T-helper 17 cell (primary cell): ENCODE measurements at regions not wholly inside any gene's neighbourhood (a gene's known extent, or its start where the extent isn't known, plus 50 kb on each side); places are given as distances from the start of the nearest gene placed in this dataset.
"Not testable (repeated sequence)": the region's sequence is repeated elsewhere in the genome, so short reads cannot be mapped to it uniquely, and the experiment has no call there.

Experiments
- ATAC-seq: fragments of 150-1000 bp; cut with Tn5 transposase; 2 replicates; pipeline ENCODE4 v1.10.0; 2021; ENCODE audit warnings: mild to moderate bottlenecking, moderate library complexity
- DNase-seq, 3 donors: peaks; one replicate each; pipeline versions ENCODE4 v3.0.0 to v3.0.0-alpha.2; 2020 to 2021
- H3K9me3 ChIP-seq: one replicate; pipeline ENCODE4 v1.7.0; 2013; ENCODE audit warnings: low read length, mild to moderate bottlenecking; ENCODE audit not compliant: control insufficient read depth, poor library complexity, severe bottlenecking
- H3K27ac Mint-ChIP-seq: one replicate; pipeline ENCODE4 v1.8.0; 2022; ENCODE audit warnings: mild to moderate bottlenecking, moderate library complexity, mixed read lengths
- H3K27me3 Mint-ChIP-seq: one replicate; pipeline ENCODE4 v1.8.0; 2022; ENCODE audit warnings: mixed read lengths
- H3K36me3 Mint-ChIP-seq: one replicate; pipeline ENCODE4 v1.8.0; 2022; ENCODE audit warnings: low read depth, mixed read lengths
- H3K4me1 Mint-ChIP-seq: one replicate; pipeline ENCODE4 v1.8.0; 2022; ENCODE audit warnings: mild to moderate bottlenecking, mixed read lengths
- H3K4me3 Mint-ChIP-seq: one replicate; pipeline ENCODE4 v1.8.0; 2022; ENCODE audit warnings: mild to moderate bottlenecking, moderate library complexity, mixed read lengths

- ATAC-seq (no peak), DNase-seq (no peak)
- no peaks in the 10 kb centered on the region for H3K9me3 ChIP-seq
- no peaks in the 10 kb centered on the region for H3K27me3 Mint-ChIP-seq
- H3K36me3 Mint-ChIP-seq = peaks cover 2% of the 10 kb centered on the region
- H3K27ac Mint-ChIP-seq = no peak overlapping the region
- no peak overlapping the region for H3K4me3 Mint-ChIP-seq
- H3K4me1 Mint-ChIP-seq = no peaks in the 10 kb centered on the region
These were observed 50.6 kb upstream of the NKD1 start for GRCh38 chr16:50497592-50497991.

- ATAC-seq = no peak
- H3K4me3 Mint-ChIP-seq = no peak overlapping the region
These were observed 51.2 kb upstream of the NKD1 start for GRCh38 chr16:50496990-50497389.

GRCh38 chr16:50495673-50496072 lies 52.5 kb upstream of the NKD1 start:
- Mint-ChIP-seq H3K27me3 (peaks cover 4% of the 10 kb centered on the region), H3K36me3 (peaks cover 2% of the 10 kb centered on the region), H3K4me1 (no peaks in the 10 kb centered on the region), H3K27ac (no peak overlapping the region), H3K4me3 (no peak overlapping the region)
- DNase-seq (no peak), ATAC-seq (no peak)
- H3K9me3 ChIP-seq = no peaks in the 10 kb centered on the region

More at GRCh38 chr16:50496990-50497389, 51.2 kb upstream of the NKD1 start:
- no peaks in the 10 kb centered on the region for H3K4me1 Mint-ChIP-seq
- H3K36me3 Mint-ChIP-seq = peaks cover 2% of the 10 kb centered on the region
- no peak overlapping the region for H3K27ac Mint-ChIP-seq
- no peaks in the 10 kb centered on the region for H3K9me3 ChIP-seq
- DNase-seq = no peak
- H3K27me3 Mint-ChIP-seq = no peaks in the 10 kb centered on the region

- ATAC-seq = no peak
- H3K36me3 Mint-ChIP-seq = peaks cover 2% of the 10 kb centered on the region
- no peaks in the 10 kb centered on the region for H3K9me3 ChIP-seq
- no peak overlapping the region for H3K4me3 Mint-ChIP-seq
- peaks cover 7% of the 10 kb centered on the region for H3K27me3 Mint-ChIP-seq
- H3K4me1 Mint-ChIP-seq = no peaks in the 10 kb centered on the region
- DNase-seq = no peak
- no peak overlapping the region for H3K27ac Mint-ChIP-seq
These were observed 53.4 kb upstream of the NKD1 start for GRCh38 chr16:50494501-50495491.

GRCh38 chr16:50491516-50491915 lies 56.7 kb upstream of the NKD1 start:
- Mint-ChIP-seq H3K4me1 (no peaks in the 10 kb centered on the region), H3K4me3 (no peak overlapping the region), H3K36me3 (peaks cover 2% of the 10 kb centered on the region), H3K27me3 (peaks cover 10% of the 10 kb centered on the region), H3K27ac (no peak overlapping the region)
- DNase-seq (no peak), ATAC-seq (no peak)
- H3K9me3 ChIP-seq = no peaks in the 10 kb centered on the region

- ATAC-seq = no peak
- H3K27me3 Mint-ChIP-seq = peaks cover 10% of the 10 kb centered on the region
- no peaks in the 10 kb centered on the region for H3K9me3 ChIP-seq
- DNase-seq = no peak
- peaks cover 2% of the 10 kb centered on the region for H3K36me3 Mint-ChIP-seq
- no peak overlapping the region for H3K4me3 Mint-ChIP-seq
- no peaks in the 10 kb centered on the region for H3K4me1 Mint-ChIP-seq
- no peak overlapping the region for H3K27ac Mint-ChIP-seq
These were observed 57.4 kb upstream of the NKD1 start for GRCh38 chr16:50490828-50491227.

- H3K9me3 ChIP-seq = no peaks in the 10 kb centered on the region
- DNase-seq (no peak), ATAC-seq (no peak)
- no peak overlapping the region for H3K27ac Mint-ChIP-seq
- H3K27me3 Mint-ChIP-seq = peaks cover 10% of the 10 kb centered on the region
- no peaks in the 10 kb centered on the region for H3K4me1 Mint-ChIP-seq
- no peaks in the 10 kb centered on the region for H3K36me3 Mint-ChIP-seq
- H3K4me3 Mint-ChIP-seq = no peak overlapping the region
These were observed 59.0 kb upstream of the NKD1 start for GRCh38 chr16:50489182-50489581.

GRCh38 chr16:50487528-50487927 lies 60.7 kb upstream of the NKD1 start:
- Mint-ChIP-seq H3K4me3 (no peak overlapping the region), H3K4me1 (no peaks in the 10 kb centered on the region), H3K27me3 (peaks cover 10% of the 10 kb centered on the region), H3K36me3 (no peaks in the 10 kb centered on the region), H3K27ac (no peak overlapping the region)
- no peak for ATAC-seq
- no peaks in the 10 kb centered on the region for H3K9me3 ChIP-seq
- no peak for DNase-seq

GRCh38 chr16:50486162-50486561 lies 62.0 kb upstream of the NKD1 start:
- H3K4me3 Mint-ChIP-seq, DNase-seq, ATAC-seq, H3K36me3 Mint-ChIP-seq, H3K27me3 Mint-ChIP-seq, H3K4me1 Mint-ChIP-seq, H3K9me3 ChIP-seq, H3K27ac Mint-ChIP-seq: not testable (repeated sequence)

GRCh38 chr16:50485232-50485631 lies 63.0 kb upstream of the NKD1 start:
- no peak for ATAC-seq
- Mint-ChIP-seq H3K36me3 (no peaks in the 10 kb centered on the region), H3K27ac (no peak overlapping the region), H3K4me3 (no peak overlapping the region), H3K4me1 (peaks cover 1% of the 10 kb centered on the region), H3K27me3 (peaks cover 7% of the 10 kb centered on the region)
- no peak for DNase-seq
- H3K9me3 ChIP-seq = no peaks in the 10 kb centered on the region

GRCh38 chr16:50482271-50482670 lies 65.9 kb upstream of the NKD1 start:
- Mint-ChIP-seq H3K4me1 (peaks cover 5% of the 10 kb centered on the region), H3K4me3 (no peak overlapping the region), H3K36me3 (no peaks in the 10 kb centered on the region), H3K27ac (no peak overlapping the region), H3K27me3 (peaks cover 19% of the 10 kb centered on the region)
- H3K9me3 ChIP-seq = no peaks in the 10 kb centered on the region
- DNase-seq (no peak), ATAC-seq (no peak)

- Mint-ChIP-seq H3K27ac (no peak overlapping the region), H3K27me3 (peaks cover 27% of the 10 kb centered on the region), H3K4me1 (peaks cover 5% of the 10 kb centered on the region), H3K4me3 (no peak overlapping the region), H3K36me3 (no peaks in the 10 kb centered on the region)
- no peak for ATAC-seq
- DNase-seq = no peak
- no peaks in the 10 kb centered on the region for H3K9me3 ChIP-seq
These were observed 68.0 kb upstream of the NKD1 start for GRCh38 chr16:50480206-50480605.

GRCh38 chr16:50479771-50480170 lies 68.4 kb upstream of the NKD1 start:
- no peak overlapping the region for H3K27ac Mint-ChIP-seq
- ATAC-seq = no peak
- no peaks in the 10 kb centered on the region for H3K9me3 ChIP-seq
- H3K27me3 Mint-ChIP-seq = peaks cover 31% of the 10 kb centered on the region
- H3K4me1 Mint-ChIP-seq = peaks cover 7% of the 10 kb centered on the region
- H3K4me3 Mint-ChIP-seq = no peak overlapping the region
- H3K36me3 Mint-ChIP-seq = no peaks in the 10 kb centered on the region
- no peak for DNase-seq

GRCh38 chr16:50478773-50479149 lies 69.4 kb upstream of the NKD1 start:
- H3K27ac Mint-ChIP-seq = no peak overlapping the region
- no peaks in the 10 kb centered on the region for H3K36me3 Mint-ChIP-seq
- H3K27me3 Mint-ChIP-seq = peaks cover 31% of the 10 kb centered on the region
- H3K4me3 Mint-ChIP-seq = no peak overlapping the region
- no peak for DNase-seq
- no peaks in the 10 kb centered on the region for H3K9me3 ChIP-seq
- ATAC-seq = no peak
- H3K4me1 Mint-ChIP-seq = peaks cover 9% of the 10 kb centered on the region
